ENCODE measurements at regions not wholly inside any gene's neighbourhood (a gene's known extent, or its start where the extent isn't known, plus 50 kb on each side); places are given as distances from the start of the nearest gene placed in this dataset.

- Histone ChIP-seq H3K4me3 (no peak overlapping the region), H3K4me1 (peaks cover 15% of the 10 kb centered on the region), H3K27me3 (no peaks in the 10 kb centered on the region), H3K9me3 (no peaks in the 10 kb centered on the region), H3K36me3 (no peaks in the 10 kb centered on the region), H3K27ac (no peak overlapping the region)
- 91% methylated on average over 5 of the region's 5 CpGs for WGBS
- TF ChIP-seq POLR2AphosphoS5 (IDR thresholded peaks at IDR 0.05) (no peak), EP300 (IDR thresholded peaks at IDR 0.05) (no peak), POLR2A (IDR thresholded peaks at IDR 0.05) (no peak)
- TF ChIP-seq, protein P1, sequence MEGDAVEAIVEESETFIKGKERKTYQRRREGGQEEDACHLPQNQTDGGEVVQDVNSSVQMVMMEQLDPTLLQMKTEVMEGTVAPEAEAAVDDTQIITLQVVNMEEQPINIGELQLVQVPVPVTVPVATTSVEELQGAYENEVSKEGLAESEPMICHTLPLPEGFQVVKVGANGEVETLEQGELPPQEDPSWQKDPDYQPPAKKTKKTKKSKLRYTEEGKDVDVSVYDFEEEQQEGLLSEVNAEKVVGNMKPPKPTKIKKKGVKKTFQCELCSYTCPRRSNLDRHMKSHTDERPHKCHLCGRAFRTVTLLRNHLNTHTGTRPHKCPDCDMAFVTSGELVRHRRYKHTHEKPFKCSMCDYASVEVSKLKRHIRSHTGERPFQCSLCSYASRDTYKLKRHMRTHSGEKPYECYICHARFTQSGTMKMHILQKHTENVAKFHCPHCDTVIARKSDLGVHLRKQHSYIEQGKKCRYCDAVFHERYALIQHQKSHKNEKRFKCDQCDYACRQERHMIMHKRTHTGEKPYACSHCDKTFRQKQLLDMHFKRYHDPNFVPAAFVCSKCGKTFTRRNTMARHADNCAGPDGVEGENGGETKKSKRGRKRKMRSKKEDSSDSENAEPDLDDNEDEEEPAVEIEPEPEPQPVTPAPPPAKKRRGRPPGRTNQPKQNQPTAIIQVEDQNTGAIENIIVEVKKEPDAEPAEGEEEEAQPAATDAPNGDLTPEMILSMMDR (IDR thresholded peaks at IDR 0.05) = no peak
- DNase-seq (ENCODE audit: low spot score in 2 of 2) = no peak
Observed at GRCh38 chr5:173760461-173761177, 127.5 kb upstream of the CPEB4 start.

- Histone ChIP-seq H3K4me1 (peaks cover 19% of the 10 kb centered on the region), H3K4me3 (no peak overlapping the region), H3K36me3 (no peaks in the 10 kb centered on the region), H3K27ac (no peak overlapping the region), H3K27me3 (no peaks in the 10 kb centered on the region), H3K9me3 (no peaks in the 10 kb centered on the region)
- TF ChIP-seq POLR2AphosphoS5 (IDR thresholded peaks at IDR 0.05) = no peak
- TF ChIP-seq, protein P1 (IDR thresholded peaks at IDR 0.05) = no peak
- no peak for TF ChIP-seq POLR2A (IDR thresholded peaks at IDR 0.05)
- TF ChIP-seq EP300 (IDR thresholded peaks at IDR 0.05) = no peak
- 94% methylated on average over 4 of the region's 4 CpGs for WGBS
- DNase-seq (ENCODE audit: low spot score in 2 of 2) = no peak
Observed at GRCh38 chr5:173761178-173761513, 127.0 kb upstream of the CPEB4 start.

DNA sequence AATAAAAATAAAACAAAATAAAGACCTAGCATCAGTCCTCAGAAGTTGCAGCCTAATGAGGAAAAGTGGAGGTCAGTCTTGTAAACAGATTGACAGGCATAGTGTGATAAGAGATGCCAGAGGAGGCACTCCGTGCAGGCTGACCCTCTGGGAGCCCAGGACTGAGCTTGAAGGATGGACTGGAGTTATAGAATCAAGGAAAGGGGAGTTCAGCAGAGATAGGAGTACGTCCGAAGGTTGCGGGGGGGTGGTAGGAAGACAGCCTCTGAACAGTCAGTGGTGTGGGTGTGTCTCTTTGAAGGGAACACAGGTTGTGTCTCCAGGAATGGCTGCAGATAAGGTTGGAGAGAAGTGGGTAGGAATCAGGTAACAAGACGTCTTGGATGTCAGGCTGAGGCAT is 126.1 kb upstream of the CPEB4 start:
- no peak for DNase-seq (ENCODE audit: low spot score in 2 of 2)
- no peak overlapping the region for H3K4me3 ChIP-seq
- no peak overlapping the region for H3K27ac ChIP-seq
- peaks cover 25% of the 10 kb centered on the region for H3K4me1 ChIP-seq
- WGBS = 88% methylated on average over 5 of the region's 5 CpGs
- TF ChIP-seq, protein P1 (IDR thresholded peaks at IDR 0.05) = no peak
- TF ChIP-seq EP300 (IDR thresholded peaks at IDR 0.05) (no peak), POLR2A (IDR thresholded peaks at IDR 0.05) (no peak), POLR2AphosphoS5 (IDR thresholded peaks at IDR 0.05) (no peak)
- H3K27me3 ChIP-seq = no peaks in the 10 kb centered on the region
- H3K9me3 ChIP-seq = no peaks in the 10 kb centered on the region
- no peaks in the 10 kb centered on the region for H3K36me3 ChIP-seq

DNA sequence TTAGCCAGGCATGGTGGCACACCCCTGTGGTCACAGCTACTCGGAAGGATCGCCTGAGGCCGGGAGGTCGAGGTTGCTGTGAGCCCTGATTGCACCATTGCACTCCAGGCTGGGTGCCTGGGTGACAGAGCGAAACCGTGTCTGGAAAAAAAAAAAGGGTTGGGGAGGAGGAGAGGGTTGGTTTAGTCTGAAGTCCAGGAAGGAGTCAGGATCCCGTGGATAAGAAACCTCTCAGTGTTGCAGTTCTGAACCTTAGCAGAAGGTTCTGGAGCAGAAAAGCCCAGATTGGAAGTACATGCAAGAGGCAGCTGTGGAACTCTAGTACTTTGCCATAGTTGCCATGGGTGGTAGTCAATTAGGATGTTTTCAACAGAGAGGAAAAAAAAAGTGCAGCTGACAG is 125.2 kb upstream of the CPEB4 start:
- WGBS = 79% methylated on average over 7 of the region's 7 CpGs
- H3K9me3 ChIP-seq = no peaks in the 10 kb centered on the region
- no peaks in the 10 kb centered on the region for H3K27me3 ChIP-seq
- H3K27ac ChIP-seq = no peak overlapping the region
- peaks cover 32% of the 10 kb centered on the region for H3K4me1 ChIP-seq
- no peak overlapping the region for H3K4me3 ChIP-seq
- H3K36me3 ChIP-seq = no peaks in the 10 kb centered on the region
- no peak for DNase-seq (ENCODE audit: low spot score in 2 of 2)
- no peak for TF ChIP-seq POLR2A (IDR thresholded peaks at IDR 0.05)

- no peak for DNase-seq (ENCODE audit: low spot score in 2 of 2)
- TF ChIP-seq, protein P1 (IDR thresholded peaks at IDR 0.05) = no peak
- TF ChIP-seq POLR2A (IDR thresholded peaks at IDR 0.05) (no peak), EP300 (IDR thresholded peaks at IDR 0.05) (no peak), POLR2AphosphoS5 (IDR thresholded peaks at IDR 0.05) (no peak)
- Histone ChIP-seq H3K4me1 (peaks cover 32% of the 10 kb centered on the region), H3K27me3 (no peaks in the 10 kb centered on the region), H3K27ac (no peak overlapping the region), H3K9me3 (no peaks in the 10 kb centered on the region), H3K36me3 (no peaks in the 10 kb centered on the region), H3K4me3 (no peak overlapping the region)
- WGBS = 87% methylated on average over 8 of the region's 8 CpGs
Observed at GRCh38 chr5:173763410-173763809, 124.7 kb upstream of the CPEB4 start.

Measured in suprapubic skin (tissue), 4 donors.